22Rv1 (cell line): ENCODE measurements at regions not wholly inside any gene's neighbourhood (a gene's known extent, or its start where the extent isn't known, plus 50 kb on each side); places are given as distances from the start of the nearest gene placed in this dataset.

ENCODE experiments used
- ZFX ChIP-seq: fragments of 450-650 bp; IDR thresholded peaks from 2 replicates; pipeline ENCODE4 v1.6.1; 2017; ENCODE audit warnings: antibody characterized with exemption, borderline replicate concordance
- TF ChIP-seq, protein P1 (sequence below): fragments of 450-650 bp; IDR thresholded peaks from 2 replicates; pipeline ENCODE4 v1.5.1; 2017; ENCODE audit warnings: mild to moderate bottlenecking

GRCh38 chr12:66736931-66737330 lies 58.1 kb upstream of the GRIP1 start:
- TF ChIP-seq, protein P1, sequence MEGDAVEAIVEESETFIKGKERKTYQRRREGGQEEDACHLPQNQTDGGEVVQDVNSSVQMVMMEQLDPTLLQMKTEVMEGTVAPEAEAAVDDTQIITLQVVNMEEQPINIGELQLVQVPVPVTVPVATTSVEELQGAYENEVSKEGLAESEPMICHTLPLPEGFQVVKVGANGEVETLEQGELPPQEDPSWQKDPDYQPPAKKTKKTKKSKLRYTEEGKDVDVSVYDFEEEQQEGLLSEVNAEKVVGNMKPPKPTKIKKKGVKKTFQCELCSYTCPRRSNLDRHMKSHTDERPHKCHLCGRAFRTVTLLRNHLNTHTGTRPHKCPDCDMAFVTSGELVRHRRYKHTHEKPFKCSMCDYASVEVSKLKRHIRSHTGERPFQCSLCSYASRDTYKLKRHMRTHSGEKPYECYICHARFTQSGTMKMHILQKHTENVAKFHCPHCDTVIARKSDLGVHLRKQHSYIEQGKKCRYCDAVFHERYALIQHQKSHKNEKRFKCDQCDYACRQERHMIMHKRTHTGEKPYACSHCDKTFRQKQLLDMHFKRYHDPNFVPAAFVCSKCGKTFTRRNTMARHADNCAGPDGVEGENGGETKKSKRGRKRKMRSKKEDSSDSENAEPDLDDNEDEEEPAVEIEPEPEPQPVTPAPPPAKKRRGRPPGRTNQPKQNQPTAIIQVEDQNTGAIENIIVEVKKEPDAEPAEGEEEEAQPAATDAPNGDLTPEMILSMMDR = no peak
- TF ChIP-seq ZFX = no peak
